Esophagus squamous epithelium (tissue), 4 donors: ENCODE measurements at regions not wholly inside any gene's neighbourhood (a gene's known extent, or its start where the extent isn't known, plus 50 kb on each side); places are given as distances from the start of the nearest gene placed in this dataset.

Source experiments
- POLR2A ChIP-seq, 4 donors: fragments of 450-650 bp; IDR thresholded peaks; one replicate each; pipeline ENCODE4 v1.6.1; 2017; ENCODE audit warnings: antibody characterized with exemption in 4 of 4, mild to moderate bottlenecking in 4 of 4, moderate library complexity in 3 of 4
- TF ChIP-seq, protein P1 (sequence below), 6 experiments: fragments of 450-650 bp in 4 of 6; fragments of 200-600 bp in 2 of 6; sonication (generic) in 2 of 6; IDR thresholded peaks; one replicate each; pipeline ENCODE4 v1.5.1; 2016 to 2019; ENCODE audit warnings: antibody characterized with exemption in 6 of 6, mild to moderate bottlenecking in 4 of 6, moderate library complexity in 4 of 6

DNA sequence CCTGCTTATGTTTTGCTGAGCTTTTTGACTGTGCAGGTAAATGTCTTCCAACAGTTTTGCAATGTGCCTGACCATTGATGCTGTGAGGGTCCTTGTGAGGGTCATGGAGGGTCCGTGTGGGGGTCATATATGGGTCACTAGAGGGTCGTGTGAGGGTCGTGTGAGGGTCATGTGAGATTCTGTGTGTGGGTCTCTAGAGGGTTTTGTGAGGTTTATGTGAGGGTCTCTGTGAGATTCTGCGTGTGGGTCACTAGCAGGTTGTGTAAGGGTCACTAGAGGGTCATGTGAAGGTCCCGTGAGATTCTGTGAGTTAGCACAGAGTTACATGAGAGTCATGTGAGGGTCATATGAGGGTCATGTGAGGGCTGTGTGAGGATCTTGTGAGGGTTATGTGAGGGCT, 263.9 kb upstream of the B3GAT1 start:
- TF ChIP-seq, protein P1, sequence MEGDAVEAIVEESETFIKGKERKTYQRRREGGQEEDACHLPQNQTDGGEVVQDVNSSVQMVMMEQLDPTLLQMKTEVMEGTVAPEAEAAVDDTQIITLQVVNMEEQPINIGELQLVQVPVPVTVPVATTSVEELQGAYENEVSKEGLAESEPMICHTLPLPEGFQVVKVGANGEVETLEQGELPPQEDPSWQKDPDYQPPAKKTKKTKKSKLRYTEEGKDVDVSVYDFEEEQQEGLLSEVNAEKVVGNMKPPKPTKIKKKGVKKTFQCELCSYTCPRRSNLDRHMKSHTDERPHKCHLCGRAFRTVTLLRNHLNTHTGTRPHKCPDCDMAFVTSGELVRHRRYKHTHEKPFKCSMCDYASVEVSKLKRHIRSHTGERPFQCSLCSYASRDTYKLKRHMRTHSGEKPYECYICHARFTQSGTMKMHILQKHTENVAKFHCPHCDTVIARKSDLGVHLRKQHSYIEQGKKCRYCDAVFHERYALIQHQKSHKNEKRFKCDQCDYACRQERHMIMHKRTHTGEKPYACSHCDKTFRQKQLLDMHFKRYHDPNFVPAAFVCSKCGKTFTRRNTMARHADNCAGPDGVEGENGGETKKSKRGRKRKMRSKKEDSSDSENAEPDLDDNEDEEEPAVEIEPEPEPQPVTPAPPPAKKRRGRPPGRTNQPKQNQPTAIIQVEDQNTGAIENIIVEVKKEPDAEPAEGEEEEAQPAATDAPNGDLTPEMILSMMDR (IDR thresholded peaks at IDR 0.05), result no peak
- no peak for TF ChIP-seq POLR2A (IDR thresholded peaks at IDR 0.05)
